IMR-90 (cell line): ENCODE measurements at regions not wholly inside any gene's neighbourhood (a gene's known extent, or its start where the extent isn't known, plus 50 kb on each side); places are given as distances from the start of the nearest gene placed in this dataset.

Experiments
- ATAC-seq: fragments of 200-7000 bp; cut with Tn5 transposase; 2 replicates; pipeline ENCODE4 v1.9.1; 2020; ENCODE audit warnings: low read depth, mild to moderate bottlenecking, moderate library complexity
- BruUV-seq: library from RNA; stranded (reverse); fragments of 400-500 nt; replicated peaks from 2 replicates; lab custom pipeline; 2021; lab: Mats Ljungman, UMichigan
- CTCF ChIA-PET: fragments of 300-600 bp; formaldehyde crosslinking; extraction: SDS; loops from one replicate; lab custom pipeline; 2021; ENCODE audit warnings: antibody characterized with exemption; lab: Yijun Ruan, JAX
- POLR2A ChIA-PET: fragments of 300-600 bp; sonication (Branson Sonifier 250); formaldehyde crosslinking; loops from one replicate; lab custom pipeline; 2022; ENCODE audit warnings: antibody characterized with exemption; ENCODE audit not compliant: unreplicated experiment; lab: Charles Lee
- DNase-seq: peaks from one replicate; pipeline ENCODE4 v3.0.0; 2013
- H2AFZ ChIP-seq: replicated peaks from 2 replicates; pipeline ENCODE3; 2013; ENCODE audit warnings: low read length, mild to moderate bottlenecking; ENCODE audit not compliant: poor library complexity
- H2AK5ac ChIP-seq: 2 replicates; pipeline ENCODE4 v1.6.1; 2013; ENCODE audit warnings: low read depth, low read length, inconsistent platforms
- H2AK9ac ChIP-seq: replicated peaks from 2 replicates; pipeline ENCODE3; 2013; ENCODE audit warnings: mild to moderate bottlenecking, low read depth, low read length, moderate library complexity; ENCODE audit not compliant: poor library complexity
- H2BK120ac ChIP-seq: 2 replicates; pipeline ENCODE4 v1.6.1; 2013; ENCODE audit warnings: low read depth, low read length, inconsistent platforms
- H2BK15ac ChIP-seq: 3 replicates; pipeline ENCODE4 v1.6.1; 2013; ENCODE audit warnings: low read depth, low read length, inconsistent platforms
- H2BK20ac ChIP-seq: 2 replicates; pipeline ENCODE4 v1.6.1; 2013; ENCODE audit warnings: low read depth, mild to moderate bottlenecking, inconsistent platforms, low read length, moderate library complexity
- H2BK5ac ChIP-seq: 2 replicates; pipeline ENCODE4 v1.6.1; 2013; ENCODE audit warnings: mild to moderate bottlenecking, low read depth, low read length, inconsistent platforms; ENCODE audit not compliant: poor library complexity, severe bottlenecking
- H3K14ac ChIP-seq: replicated peaks from 2 replicates; pipeline ENCODE4 v1.6.1; 2013; ENCODE audit warnings: low read depth, low read length, inconsistent platforms
- H3K18ac ChIP-seq: 2 replicates; pipeline ENCODE4 v1.6.1; 2013; ENCODE audit warnings: low read depth, low read length, control low read depth
- H3K23ac ChIP-seq: 2 replicates; pipeline ENCODE4 v1.6.1; 2013; ENCODE audit warnings: low read depth, low read length, inconsistent platforms
- H3K27ac ChIP-seq: 2 replicates; pipeline ENCODE4 v1.5.1; 2013; ENCODE audit warnings: mild to moderate bottlenecking, control low read depth, low read length; ENCODE audit not compliant: insufficient read depth
- H3K27me3 ChIP-seq: 2 replicates; pipeline ENCODE4 v1.6.1; 2013; ENCODE audit warnings: low read length; ENCODE audit not compliant: control insufficient read depth, insufficient read depth
- H3K36me3 ChIP-seq: 2 replicates; pipeline ENCODE4 v1.6.1; 2013; ENCODE audit warnings: low read length, mixed read lengths; ENCODE audit not compliant: control insufficient read depth, insufficient read depth
- H3K4ac ChIP-seq: 2 replicates; pipeline ENCODE4 v1.6.1; 2013; ENCODE audit warnings: low read depth, low read length, inconsistent platforms
- H3K4me1 ChIP-seq: 2 replicates; pipeline ENCODE4 v1.6.1; 2013; ENCODE audit warnings: low read length, mixed read lengths; ENCODE audit not compliant: control insufficient read depth, insufficient read depth
- H3K4me2 ChIP-seq: 2 replicates; pipeline ENCODE4 v1.6.1; 2013; ENCODE audit warnings: low read depth, mild to moderate bottlenecking, control low read depth, low read length, moderate library complexity
- H3K4me3 ChIP-seq: 2 replicates; pipeline ENCODE4 v1.5.1; 2013; ENCODE audit warnings: low read depth, mild to moderate bottlenecking, control low read depth, low read length, moderate library complexity; ENCODE audit not compliant: insufficient read depth
- H3K56ac ChIP-seq: 2 replicates; pipeline ENCODE4 v1.6.1; 2013; ENCODE audit warnings: low read length, inconsistent platforms; ENCODE audit not compliant: insufficient read depth; ENCODE audit errors: extremely low read depth
- H3K79me1 ChIP-seq, 2 experiments: 2 replicates each; pipeline ENCODE4 v1.6.1; 2013; ENCODE audit warnings: low read length in 2 of 2, inconsistent platforms in 1 of 2, low read depth in 1 of 2
- H3K9ac ChIP-seq: 2 replicates; pipeline ENCODE4 v1.6.1; 2013; ENCODE audit warnings: low read depth, low read length, control low read depth
- H3K9me1 ChIP-seq: 2 replicates; pipeline ENCODE4 v1.6.1; 2013; ENCODE audit warnings: low read length, inconsistent platforms; ENCODE audit not compliant: insufficient read depth
- H3K9me3 ChIP-seq: 2 replicates; pipeline ENCODE4 v1.6.1; 2013; ENCODE audit warnings: low read length; ENCODE audit not compliant: control insufficient read depth, insufficient read depth
- H4K20me1 ChIP-seq: 2 replicates; pipeline ENCODE4 v1.6.1; 2013; ENCODE audit warnings: low read length, inconsistent platforms; ENCODE audit not compliant: insufficient read depth
- H4K5ac ChIP-seq: 2 replicates; pipeline ENCODE4 v1.6.1; 2013; ENCODE audit warnings: mild to moderate bottlenecking, low read depth, low read length, control low read depth
- H4K8ac ChIP-seq, 2 experiments: 2 replicates each; pipeline ENCODE4 v1.6.1; 2013; ENCODE audit warnings: low read depth in 2 of 2, low read length in 2 of 2, control low read depth in 1 of 2, inconsistent platforms in 1 of 2
- H4K91ac ChIP-seq: 2 replicates; pipeline ENCODE4 v1.6.1; 2013; ENCODE audit warnings: low read depth, low read length, inconsistent platforms; ENCODE audit not compliant: insufficient read depth
- CEBPB ChIP-seq: IDR thresholded peaks from 2 replicates; pipeline ENCODE4 v1.6.1; 2012; ENCODE audit warnings: low read depth, low read length, improper control_type of control experiment
- CHD1 ChIP-seq: IDR thresholded peaks from 2 replicates; pipeline ENCODE4 v1.6.1; 2012; ENCODE audit warnings: low read depth, low read length, improper control_type of control experiment
- CTCF ChIP-seq: conservative IDR thresholded peaks from 2 replicates; pipeline ENCODE4 v1.5.1; 2012; ENCODE audit warnings: mild to moderate bottlenecking, low read depth, low read length, improper control_type of control experiment
- ELK1 ChIP-seq: fragments of 150-350 bp; IDR thresholded peaks from 2 replicates; pipeline ENCODE4 v1.6.1; 2016; ENCODE audit warnings: low read depth, mild to moderate bottlenecking, low read length, moderate library complexity, borderline replicate concordance
- FOS ChIP-seq: fragments of 150-350 bp; IDR thresholded peaks from 2 replicates; pipeline ENCODE4 v1.6.1; 2016; ENCODE audit warnings: low read depth, low read length
- MAFK ChIP-seq: IDR thresholded peaks from 2 replicates; pipeline ENCODE4 v1.6.1; 2012; ENCODE audit warnings: low read depth, low read length, improper control_type of control experiment
- MAZ ChIP-seq: IDR thresholded peaks from 2 replicates; pipeline ENCODE4 v1.6.1; 2012; ENCODE audit warnings: low read depth, mild to moderate bottlenecking, low read length, improper control_type of control experiment, moderate library complexity, borderline replicate concordance
- MXI1 ChIP-seq: IDR thresholded peaks from 2 replicates; pipeline ENCODE4 v1.6.1; 2012; ENCODE audit warnings: low read depth, mild to moderate bottlenecking, low read length, moderate library complexity, borderline replicate concordance
- NFE2L2 ChIP-seq: fragments of 150-350 bp; IDR thresholded peaks from 2 replicates; pipeline ENCODE4 v1.6.1; 2016; ENCODE audit warnings: low read depth, mild to moderate bottlenecking, low read length
- POLR2A ChIP-seq: IDR thresholded peaks from 2 replicates; pipeline ENCODE4 v1.6.1; 2012; ENCODE audit warnings: mild to moderate bottlenecking, low read depth, low read length
- RAD21 ChIP-seq: IDR thresholded peaks from 2 replicates; pipeline ENCODE4 v1.6.1; 2012; ENCODE audit warnings: low read length, improper control_type of control experiment
- RCOR1 ChIP-seq: IDR thresholded peaks from 2 replicates; pipeline ENCODE4 v1.6.1; 2012; ENCODE audit warnings: mild to moderate bottlenecking, low read length, improper control_type of control experiment; ENCODE audit not compliant: insufficient replicate concordance
- RFX5 ChIP-seq: IDR thresholded peaks from 2 replicates; pipeline ENCODE4 v1.8.0; 2012; ENCODE audit warnings: low read depth, mild to moderate bottlenecking, low read length, moderate library complexity
- SMC3 ChIP-seq: fragments of 150-350 bp; IDR thresholded peaks from 2 replicates; pipeline ENCODE4 v1.6.1; 2016; ENCODE audit warnings: low read depth, mild to moderate bottlenecking, antibody characterized with exemption, low read length, moderate library complexity
- USF2 ChIP-seq: fragments of 150-350 bp; IDR thresholded peaks from 2 replicates; pipeline ENCODE4 v1.6.1; 2017; ENCODE audit warnings: mild to moderate bottlenecking, antibody characterized with exemption, low read length, low read depth
- WGBS, 2 experiments: methylation state at CpG; one replicate each; pipeline versions ENCODE4 v1.1.5 to v1.1.7; 2013; ENCODE audit warnings: missing lambda C conversion rate in 2 of 2; ENCODE audit not compliant: insufficient read length in 1 of 2; ENCODE audit errors: extremely low coverage in 2 of 2; 5-methylcytosine and 5-hydroxymethylcytosine counted together
- dilution Hi-C: fragments of 300-500 bp; cut with HindIII; formaldehyde crosslinking; loops from one replicate; pipeline ENCODE4 v1.14.3; 2018; ENCODE audit warnings: low sequenced_read_pairs; ENCODE audit not compliant: unreplicated experiment
- in situ Hi-C: fragments of 300-500 bp; cut with MboI; formaldehyde crosslinking; loops from 3 replicates; pipeline ENCODE4 v1.14.3; 2019; ENCODE audit warnings: low sequenced_read_pairs, inconsistent platforms, mixed read lengths
- intact Hi-C: fragments of 100-400 bp; cut with micrococcal nuclease; formaldehyde crosslinking; loops from 2 replicates; pipeline ENCODE4 v1.10.0; 2022

- Histone ChIP-seq H3K4ac (peak overlapping the region; percentile 42; the same call in 1 of the 2 replicates), H4K8ac (peak overlapping the region in 1 of 2 experiments; percentile 39; a peak in 3 of 4 replicates), H3K9me3 (no peaks in the 10 kb centered on the region), H3K14ac (peak overlapping the region; percentile 46; the same call in 1 of the 2 replicates), H2AK5ac (no peak overlapping the region; the same call in 1 of the 2 replicates), H3K27ac (no peak overlapping the region), H3K9me1 (0 out of 2 replicates have a peak, but pooled peaks cover 3% of the 10 kb centered on the region), H4K5ac (no peak overlapping the region; the same call in 1 of the 2 replicates), H3K79me1 (no peaks in the 10 kb centered on the region), H4K20me1 (no peaks in the 10 kb centered on the region), H3K4me1 (peaks cover 5% of the 10 kb centered on the region; the same call in 1 of the 2 replicates), H2AK9ac (no peak overlapping the region), H2AFZ (no peak overlapping the region), H2BK120ac (peak overlapping the region; percentile 16; the same call in 1 of the 2 replicates), H3K36me3 (no peaks in the 10 kb centered on the region), H3K23ac (no peak overlapping the region), H4K91ac (0 out of 2 replicates have a peak overlapping the region, but pooled peaks have one; percentile 5), H3K4me3 (no peak overlapping the region), H3K9ac (no peak overlapping the region), H3K27me3 (no peaks in the 10 kb centered on the region; the same call in 1 of the 2 replicates), H2BK15ac (no peak overlapping the region; the same call in 2 of the 3 replicates), H3K18ac (peak overlapping the region; percentile 42; the same call in 1 of the 2 replicates), H3K56ac (no peak overlapping the region), H2BK20ac (peak overlapping the region; percentile 11; the same call in 1 of the 2 replicates), H2BK5ac (peak overlapping the region; percentile 95), H3K4me2 (peak overlapping the region; percentile 11; the same call in 1 of the 2 replicates)
- dilution Hi-C loops, result no loop called here
- ChIA-PET POLR2A (no interaction called here), CTCF (no interaction called here)
- in situ Hi-C loops, result no loop called here
- DNase-seq, result peak; percentile 88
- WGBS, 2 experiments, result no CpG with 5 or more reads among the region's 1 CpG
- peak; percentile 96 for ATAC-seq
- intact Hi-C loops, result loop anchor here (10.0 kb wide), 1 partner anchor 322 kb away; no protein-coding TSS in a partner anchor
- no TSS peak for BruUV-seq
- TF ChIP-seq MXI1 (no peak), MAFK (no peak), SMC3 (no peak), ELK1 (no peak), CEBPB (peak; percentile 61; the same call in 1 of the 2 replicates), FOS (peak; percentile 42; the same call in 1 of the 2 replicates), USF2 (no peak), POLR2A (no peak), MAZ (no peak), NFE2L2 (peak; percentile 36; the same call in 1 of the 2 replicates), RCOR1 (no peak), CHD1 (no peak), RFX5 (no peak), CTCF (no peak), RAD21 (no peak)
Observed at GRCh38 chr4:152032722-152033131, 271.9 kb upstream of the GATB start.
